ENCODE measurements at regions not wholly inside any gene's neighbourhood (a gene's known extent, or its start where the extent isn't known, plus 50 kb on each side); places are given as distances from the start of the nearest gene placed in this dataset.

- Histone ChIP-seq H3K4me2 (ENCODE audit: low read length) (no peak overlapping the region), H3K79me2 (ENCODE audit: low read length) (no peaks in the 10 kb centered on the region), H2AFZ (ENCODE audit: low read depth, low read length) (no peak overlapping the region), H3K27ac (ENCODE audit: low read length) (no peak overlapping the region), H3K9me3 (ENCODE audit: insufficient read depth, low read length) (no peaks in the 10 kb centered on the region), H3K9ac (ENCODE audit: low read length) (no peak overlapping the region), H3K4me3 (ENCODE audit: low read length) (no peak overlapping the region), H3K27me3 (ENCODE audit: low read depth, low read length) (no peaks in the 10 kb centered on the region), H3K36me3 (replicated peaks; ENCODE audit: low read depth, low read length) (no peaks in the 10 kb centered on the region), H4K20me1 (ENCODE audit: insufficient read depth, low read length) (no peaks in the 10 kb centered on the region), H3K4me1 (ENCODE audit: low read length) (no peaks in the 10 kb centered on the region)
- no peak for TF ChIP-seq EZH2phosphoT487 (IDR thresholded peaks at IDR 0.05; ENCODE audit: low read depth)
- no peak for TF ChIP-seq CTCF (IDR thresholded peaks at IDR 0.05; ENCODE audit: low read depth, low read length)
Observed at GRCh38 chr10:130691776-130692175, 555.6 kb downstream of the GLRX3 start.

GRCh38 chr10:130696870-130697269 lies 560.7 kb downstream of the GLRX3 start:
- Histone ChIP-seq H3K36me3 (replicated peaks; ENCODE audit: low read depth, low read length) (no peaks in the 10 kb centered on the region), H3K4me3 (ENCODE audit: low read length) (no peak overlapping the region), H3K9me3 (ENCODE audit: insufficient read depth, low read length) (no peaks in the 10 kb centered on the region), H2AFZ (ENCODE audit: low read depth, low read length) (no peak overlapping the region), H3K4me2 (ENCODE audit: low read length) (no peak overlapping the region), H3K4me1 (ENCODE audit: low read length) (no peaks in the 10 kb centered on the region), H4K20me1 (ENCODE audit: insufficient read depth, low read length) (no peaks in the 10 kb centered on the region), H3K79me2 (ENCODE audit: low read length) (no peaks in the 10 kb centered on the region), H3K27me3 (ENCODE audit: low read depth, low read length) (no peaks in the 10 kb centered on the region), H3K9ac (ENCODE audit: low read length) (no peak overlapping the region), H3K27ac (ENCODE audit: low read length) (no peak overlapping the region)
- no peak for TF ChIP-seq EZH2phosphoT487 (IDR thresholded peaks at IDR 0.05; ENCODE audit: low read depth)
- no peak for TF ChIP-seq CTCF (IDR thresholded peaks at IDR 0.05; ENCODE audit: low read depth, low read length)

- no peaks in the 10 kb centered on the region for H3K4me1 ChIP-seq (ENCODE audit: low read length)
Observed at GRCh38 chr10:130707389-130707979, 571.3 kb downstream of the GLRX3 start.

GRCh38 chr10:130708465-130709070 lies 572.4 kb downstream of the GLRX3 start:
- no peaks in the 10 kb centered on the region for H3K36me3 ChIP-seq (replicated peaks; ENCODE audit: low read depth, low read length)
- no peaks in the 10 kb centered on the region for H3K27me3 ChIP-seq (ENCODE audit: low read depth, low read length)
- H3K9ac ChIP-seq (ENCODE audit: low read length), result no peak overlapping the region
- H3K4me2 ChIP-seq (ENCODE audit: low read length), result no peak overlapping the region
- H3K79me2 ChIP-seq (ENCODE audit: low read length), result no peaks in the 10 kb centered on the region
- H3K4me1 ChIP-seq (ENCODE audit: low read length), result no peaks in the 10 kb centered on the region
- no peaks in the 10 kb centered on the region for H4K20me1 ChIP-seq (ENCODE audit: insufficient read depth, low read length)
- no peaks in the 10 kb centered on the region for H3K9me3 ChIP-seq (ENCODE audit: insufficient read depth, low read length)
- TF ChIP-seq CTCF (IDR thresholded peaks at IDR 0.05; ENCODE audit: low read depth, low read length) (no peak), EZH2phosphoT487 (IDR thresholded peaks at IDR 0.05; ENCODE audit: low read depth) (no peak)
- H3K4me3 ChIP-seq (ENCODE audit: low read length), result no peak overlapping the region
- H2AFZ ChIP-seq (ENCODE audit: low read depth, low read length), result no peak overlapping the region
- no peak overlapping the region for H3K27ac ChIP-seq (ENCODE audit: low read length)

More at GRCh38 chr10:130707389-130707979, 571.3 kb downstream of the GLRX3 start:
- no peak overlapping the region for H3K4me2 ChIP-seq (ENCODE audit: low read length)
- H3K4me3 ChIP-seq (ENCODE audit: low read length), result no peak overlapping the region
- no peaks in the 10 kb centered on the region for H3K27me3 ChIP-seq (ENCODE audit: low read depth, low read length)
- H2AFZ ChIP-seq (ENCODE audit: low read depth, low read length), result no peak overlapping the region
- TF ChIP-seq CTCF (IDR thresholded peaks at IDR 0.05; ENCODE audit: low read depth, low read length), result no peak
- no peak for TF ChIP-seq EZH2phosphoT487 (IDR thresholded peaks at IDR 0.05; ENCODE audit: low read depth)
- H3K36me3 ChIP-seq (replicated peaks; ENCODE audit: low read depth, low read length), result no peaks in the 10 kb centered on the region
- no peaks in the 10 kb centered on the region for H3K79me2 ChIP-seq (ENCODE audit: low read length)
- H3K9me3 ChIP-seq (ENCODE audit: insufficient read depth, low read length), result no peaks in the 10 kb centered on the region
- no peak overlapping the region for H3K9ac ChIP-seq (ENCODE audit: low read length)
- no peak overlapping the region for H3K27ac ChIP-seq (ENCODE audit: low read length)
- H4K20me1 ChIP-seq (ENCODE audit: insufficient read depth, low read length), result no peaks in the 10 kb centered on the region

Measured in OCI-LY3 (cell line).